ENCODE measurements at regions not wholly inside any gene's neighbourhood (a gene's known extent, or its start where the extent isn't known, plus 50 kb on each side); places are given as distances from the start of the nearest gene placed in this dataset.

DNA sequence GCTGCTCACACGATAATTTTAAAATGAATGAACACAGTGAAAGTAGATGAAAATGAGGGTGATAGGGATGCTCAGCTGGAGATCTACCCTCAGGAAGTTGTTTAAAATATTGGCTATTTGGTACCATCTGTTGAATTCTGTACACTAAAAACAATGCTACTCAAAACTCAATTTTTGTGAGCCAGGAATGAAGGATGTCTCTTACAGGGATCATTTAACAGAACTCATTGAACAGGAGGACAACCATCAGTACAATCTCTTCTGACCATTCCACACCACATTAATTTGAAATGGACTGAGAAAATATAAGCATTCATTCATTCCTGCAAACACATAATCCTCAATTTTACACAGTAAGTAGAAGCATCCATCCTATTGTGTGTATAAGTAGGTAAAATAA lies 1355.1 kb upstream of the CRIM1 start:
- TF ChIP-seq, protein P1, sequence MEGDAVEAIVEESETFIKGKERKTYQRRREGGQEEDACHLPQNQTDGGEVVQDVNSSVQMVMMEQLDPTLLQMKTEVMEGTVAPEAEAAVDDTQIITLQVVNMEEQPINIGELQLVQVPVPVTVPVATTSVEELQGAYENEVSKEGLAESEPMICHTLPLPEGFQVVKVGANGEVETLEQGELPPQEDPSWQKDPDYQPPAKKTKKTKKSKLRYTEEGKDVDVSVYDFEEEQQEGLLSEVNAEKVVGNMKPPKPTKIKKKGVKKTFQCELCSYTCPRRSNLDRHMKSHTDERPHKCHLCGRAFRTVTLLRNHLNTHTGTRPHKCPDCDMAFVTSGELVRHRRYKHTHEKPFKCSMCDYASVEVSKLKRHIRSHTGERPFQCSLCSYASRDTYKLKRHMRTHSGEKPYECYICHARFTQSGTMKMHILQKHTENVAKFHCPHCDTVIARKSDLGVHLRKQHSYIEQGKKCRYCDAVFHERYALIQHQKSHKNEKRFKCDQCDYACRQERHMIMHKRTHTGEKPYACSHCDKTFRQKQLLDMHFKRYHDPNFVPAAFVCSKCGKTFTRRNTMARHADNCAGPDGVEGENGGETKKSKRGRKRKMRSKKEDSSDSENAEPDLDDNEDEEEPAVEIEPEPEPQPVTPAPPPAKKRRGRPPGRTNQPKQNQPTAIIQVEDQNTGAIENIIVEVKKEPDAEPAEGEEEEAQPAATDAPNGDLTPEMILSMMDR (IDR thresholded peaks at IDR 0.05), result no peak
- TF ChIP-seq POLR2A (IDR thresholded peaks at IDR 0.05), result no peak
